ENCODE measurements at regions not wholly inside any gene's neighbourhood (a gene's known extent, or its start where the extent isn't known, plus 50 kb on each side); places are given as distances from the start of the nearest gene placed in this dataset.
"Not testable (repeated sequence)": the region's sequence is repeated elsewhere in the genome, so short reads cannot be mapped to it uniquely, and the experiment has no call there.

GRCh38 chr3:76264911-76265310 is 479.6 kb upstream of the ZNF717 start:
- DNase-seq (ENCODE audit: insufficient read length, low spot score) (no peak), FAIRE-seq (no peak)
- TF ChIP-seq SPI1 (IDR thresholded peaks at IDR 0.05; ENCODE audit: low read depth, low read length): no peak
- TF ChIP-seq POLR2AphosphoS5 (IDR thresholded peaks at IDR 0.05; ENCODE audit: low read depth, low read length): no peak
- no peak for TF ChIP-seq TAF1 (IDR thresholded peaks at IDR 0.05; ENCODE audit: low read depth, low read length)
- TF ChIP-seq POLR2A (IDR thresholded peaks at IDR 0.05; ENCODE audit: low read depth, low read length): no peak
- TF ChIP-seq POU2F2 (IDR thresholded peaks at IDR 0.05; ENCODE audit: low read depth, low read length): no peak
- no peak for TF ChIP-seq PAX5 (IDR thresholded peaks at IDR 0.05; ENCODE audit: insufficient read depth, low read length, severe bottlenecking)

- no peak for DNase-seq (ENCODE audit: insufficient read length, low spot score)
- FAIRE-seq: no peak
- TF ChIP-seq PAX5 (IDR thresholded peaks at IDR 0.05; ENCODE audit: insufficient read depth, low read length, severe bottlenecking): no peak
- TF ChIP-seq SPI1 (IDR thresholded peaks at IDR 0.05; ENCODE audit: low read depth, low read length): no peak
- TF ChIP-seq POU2F2 (IDR thresholded peaks at IDR 0.05; ENCODE audit: low read depth, low read length): no peak
- TF ChIP-seq POLR2A (IDR thresholded peaks at IDR 0.05; ENCODE audit: low read depth, low read length): no peak
- no peak for TF ChIP-seq POLR2AphosphoS5 (IDR thresholded peaks at IDR 0.05; ENCODE audit: low read depth, low read length)
- TF ChIP-seq TAF1 (IDR thresholded peaks at IDR 0.05; ENCODE audit: low read depth, low read length): no peak
Observed at GRCh38 chr3:76266511-76266910, 481.2 kb upstream of the ZNF717 start.

- FAIRE-seq (no peak), DNase-seq (ENCODE audit: insufficient read length, low spot score) (no peak)
- no peak for TF ChIP-seq SPI1 (IDR thresholded peaks at IDR 0.05; ENCODE audit: low read depth, low read length)
- TF ChIP-seq POLR2AphosphoS5 (IDR thresholded peaks at IDR 0.05; ENCODE audit: low read depth, low read length): no peak
- no peak for TF ChIP-seq PAX5 (IDR thresholded peaks at IDR 0.05; ENCODE audit: insufficient read depth, low read length, severe bottlenecking)
Observed at GRCh38 chr3:76267851-76268380, 482.6 kb upstream of the ZNF717 start.

- FAIRE-seq: no peak
Observed at GRCh38 chr3:76293856-76294255, 508.5 kb upstream of the ZNF717 start.

GRCh38 chr3:76300746-76301145 is 515.4 kb upstream of the ZNF717 start:
- DNase-seq (ENCODE audit: insufficient read length, low spot score) (no peak), FAIRE-seq (no peak)
- no peak for TF ChIP-seq PAX5 (IDR thresholded peaks at IDR 0.05; ENCODE audit: insufficient read depth, low read length, severe bottlenecking)
- no peak for TF ChIP-seq POLR2A (IDR thresholded peaks at IDR 0.05; ENCODE audit: low read depth, low read length)
- TF ChIP-seq TAF1 (IDR thresholded peaks at IDR 0.05; ENCODE audit: low read depth, low read length): no peak

More at GRCh38 chr3:76293856-76294255, 508.5 kb upstream of the ZNF717 start:
- DNase-seq (ENCODE audit: insufficient read length, low spot score): no peak
- no peak for TF ChIP-seq POLR2A (IDR thresholded peaks at IDR 0.05; ENCODE audit: low read depth, low read length)
- no peak for TF ChIP-seq PAX5 (IDR thresholded peaks at IDR 0.05; ENCODE audit: insufficient read depth, low read length, severe bottlenecking)
- TF ChIP-seq TAF1 (IDR thresholded peaks at IDR 0.05; ENCODE audit: low read depth, low read length): no peak
- TF ChIP-seq SPI1 (IDR thresholded peaks at IDR 0.05; ENCODE audit: low read depth, low read length): no peak
- no peak for TF ChIP-seq POU2F2 (IDR thresholded peaks at IDR 0.05; ENCODE audit: low read depth, low read length)
- no peak for TF ChIP-seq POLR2AphosphoS5 (IDR thresholded peaks at IDR 0.05; ENCODE audit: low read depth, low read length)

- TF ChIP-seq TAF1 (IDR thresholded peaks at IDR 0.05; ENCODE audit: low read depth, low read length) (no peak), POLR2AphosphoS5 (IDR thresholded peaks at IDR 0.05; ENCODE audit: low read depth, low read length) (no peak), POLR2A (IDR thresholded peaks at IDR 0.05; ENCODE audit: low read depth, low read length) (no peak), POU2F2 (IDR thresholded peaks at IDR 0.05; ENCODE audit: low read depth, low read length) (no peak), SPI1 (IDR thresholded peaks at IDR 0.05; ENCODE audit: low read depth, low read length) (no peak), PAX5 (IDR thresholded peaks at IDR 0.05; ENCODE audit: insufficient read depth, low read length, severe bottlenecking) (no peak)
- FAIRE-seq (no peak), DNase-seq (ENCODE audit: insufficient read length, low spot score) (no peak)
Observed at GRCh38 chr3:76307556-76307955, 522.2 kb upstream of the ZNF717 start.

GRCh38 chr3:76308541-76308940 is 523.2 kb upstream of the ZNF717 start:
- TF ChIP-seq TAF1 (IDR thresholded peaks at IDR 0.05; ENCODE audit: low read depth, low read length) (no peak), POLR2A (IDR thresholded peaks at IDR 0.05; ENCODE audit: low read depth, low read length) (no peak), POU2F2 (IDR thresholded peaks at IDR 0.05; ENCODE audit: low read depth, low read length) (no peak), PAX5 (IDR thresholded peaks at IDR 0.05; ENCODE audit: insufficient read depth, low read length, severe bottlenecking) (no peak), SPI1 (IDR thresholded peaks at IDR 0.05; ENCODE audit: low read depth, low read length) (no peak), POLR2AphosphoS5 (IDR thresholded peaks at IDR 0.05; ENCODE audit: low read depth, low read length) (no peak)
- DNase-seq (ENCODE audit: insufficient read length, low spot score) (no peak), FAIRE-seq (no peak)

GRCh38 chr3:76310089-76310488 is 524.7 kb upstream of the ZNF717 start:
- no peak for FAIRE-seq
- TF ChIP-seq SPI1 (IDR thresholded peaks at IDR 0.05; ENCODE audit: low read depth, low read length) (no peak), TAF1 (IDR thresholded peaks at IDR 0.05; ENCODE audit: low read depth, low read length) (no peak), POLR2A (IDR thresholded peaks at IDR 0.05; ENCODE audit: low read depth, low read length) (no peak), POLR2AphosphoS5 (IDR thresholded peaks at IDR 0.05; ENCODE audit: low read depth, low read length) (no peak), PAX5 (IDR thresholded peaks at IDR 0.05; ENCODE audit: insufficient read depth, low read length, severe bottlenecking) (no peak), POU2F2 (IDR thresholded peaks at IDR 0.05; ENCODE audit: low read depth, low read length) (no peak)
- DNase-seq (ENCODE audit: insufficient read length, low spot score): no peak

- DNase-seq (ENCODE audit: insufficient read length, low spot score) (no peak), FAIRE-seq (no peak)
- TF ChIP-seq TAF1 (IDR thresholded peaks at IDR 0.05; ENCODE audit: low read depth, low read length) (no peak), POLR2AphosphoS5 (IDR thresholded peaks at IDR 0.05; ENCODE audit: low read depth, low read length) (no peak), POLR2A (IDR thresholded peaks at IDR 0.05; ENCODE audit: low read depth, low read length) (no peak), SPI1 (IDR thresholded peaks at IDR 0.05; ENCODE audit: low read depth, low read length) (no peak), PAX5 (IDR thresholded peaks at IDR 0.05; ENCODE audit: insufficient read depth, low read length, severe bottlenecking) (no peak), POU2F2 (IDR thresholded peaks at IDR 0.05; ENCODE audit: low read depth, low read length) (no peak)
Observed at GRCh38 chr3:76310667-76311066, 525.3 kb upstream of the ZNF717 start.

- FAIRE-seq: no peak
- TF ChIP-seq SPI1 (IDR thresholded peaks at IDR 0.05; ENCODE audit: low read depth, low read length): no peak
- TF ChIP-seq TAF1 (IDR thresholded peaks at IDR 0.05; ENCODE audit: low read depth, low read length): no peak
- TF ChIP-seq POLR2AphosphoS5 (IDR thresholded peaks at IDR 0.05; ENCODE audit: low read depth, low read length): no peak
- TF ChIP-seq PAX5 (IDR thresholded peaks at IDR 0.05; ENCODE audit: insufficient read depth, low read length, severe bottlenecking): no peak
- no peak for TF ChIP-seq POLR2A (IDR thresholded peaks at IDR 0.05; ENCODE audit: low read depth, low read length)
- TF ChIP-seq POU2F2 (IDR thresholded peaks at IDR 0.05; ENCODE audit: low read depth, low read length): no peak
- DNase-seq (ENCODE audit: insufficient read length, low spot score): no peak
Observed at GRCh38 chr3:76311941-76312340, 526.6 kb upstream of the ZNF717 start.

- not testable (repeated sequence) for FAIRE-seq; DNase-seq (ENCODE audit: insufficient read length, low spot score)
Observed at GRCh38 chr3:76315906-76316305, 530.6 kb upstream of the ZNF717 start.
